OCI-LY1 (cell line): ENCODE measurements at regions not wholly inside any gene's neighbourhood (a gene's known extent, or its start where the extent isn't known, plus 50 kb on each side); places are given as distances from the start of the nearest gene placed in this dataset.

Source experiments
- CTCF ChIP-seq: fragments of 200-600 bp; sonication (generic), shearing (Covaris generic); IDR thresholded peaks from 2 replicates; pipeline ENCODE4 v1.5.1; 2017; ENCODE audit warnings: mild to moderate bottlenecking, antibody characterized with exemption, low read length, moderate library complexity, mixed read lengths
- EZH2 ChIP-seq: fragments of 200-600 bp; sonication (generic), shearing (Covaris generic); IDR thresholded peaks from 2 replicates; pipeline ENCODE4 v1.8.0; 2017; ENCODE audit warnings: borderline replicate concordance, mixed run types, mild to moderate bottlenecking, antibody characterized with exemption, low read length, moderate library complexity, mixed read lengths

GRCh38 chr13:68378294-68378693 is 1148.2 kb upstream of the PCDH9 start:
- TF ChIP-seq EZH2 (no peak), CTCF (no peak)
